HG03520 (cell line): ENCODE measurements at regions not wholly inside any gene's neighbourhood (a gene's known extent, or its start where the extent isn't known, plus 50 kb on each side); places are given as distances from the start of the nearest gene placed in this dataset.

ENCODE experiments used
- ATAC-seq: cut with Tn5 transposase; IDR thresholded peaks from one replicate; pipeline ENCODE4 v1.9.1; 2021; ENCODE audit warnings: mild to moderate bottlenecking, moderate library complexity; ENCODE audit not compliant: unreplicated experiment

GRCh38 chr4:3705236-3705987, 60.8 kb upstream of the ADRA2C start:
- no peak for ATAC-seq

GRCh38 chr4:3704669-3705068, 61.5 kb upstream of the ADRA2C start:
- ATAC-seq: no peak

GRCh38 chr4:3703677-3704521, 62.3 kb upstream of the ADRA2C start:
- no peak for ATAC-seq

GRCh38 chr4:3703343-3703676, 62.9 kb upstream of the ADRA2C start:
- no peak for ATAC-seq

- no peak for ATAC-seq
Measured at GRCh38 chr4:3702561-3703221, 63.5 kb upstream of the ADRA2C start.

- no peak for ATAC-seq
Measured at GRCh38 chr4:3701736-3702560, 64.2 kb upstream of the ADRA2C start.

- no peak for ATAC-seq
Measured at GRCh38 chr4:3701271-3701734, 64.9 kb upstream of the ADRA2C start.

GRCh38 chr4:3700736-3701135, 65.4 kb upstream of the ADRA2C start:
- ATAC-seq: no peak

GRCh38 chr4:3700223-3700622, 66.0 kb upstream of the ADRA2C start:
- ATAC-seq: no peak

GRCh38 chr4:3699678-3700077, 66.5 kb upstream of the ADRA2C start:
- no peak for ATAC-seq

GRCh38 chr4:3699261-3699660, 66.9 kb upstream of the ADRA2C start:
- no peak for ATAC-seq

GRCh38 chr4:3697033-3697432, 69.2 kb upstream of the ADRA2C start:
- ATAC-seq: no peak

- ATAC-seq: no peak
Measured at GRCh38 chr4:3690551-3691152, 75.5 kb upstream of the ADRA2C start.

- ATAC-seq: no peak
Measured at GRCh38 chr4:3689576-3690550, 76.3 kb upstream of the ADRA2C start.

GRCh38 chr4:3689006-3689405, 77.2 kb upstream of the ADRA2C start:
- ATAC-seq: no peak

GRCh38 chr4:3688018-3688998, 77.9 kb upstream of the ADRA2C start:
- ATAC-seq: no peak

- no peak for ATAC-seq
Measured at GRCh38 chr4:3687538-3687937, 78.6 kb upstream of the ADRA2C start.

GRCh38 chr4:3686753-3687152, 79.4 kb upstream of the ADRA2C start:
- ATAC-seq: no peak
